ENCODE measurements at regions not wholly inside any gene's neighbourhood (a gene's known extent, or its start where the extent isn't known, plus 50 kb on each side); places are given as distances from the start of the nearest gene placed in this dataset.
"Not testable (repeated sequence)": the region's sequence is repeated elsewhere in the genome, so short reads cannot be mapped to it uniquely, and the experiment has no call there.

DNA sequence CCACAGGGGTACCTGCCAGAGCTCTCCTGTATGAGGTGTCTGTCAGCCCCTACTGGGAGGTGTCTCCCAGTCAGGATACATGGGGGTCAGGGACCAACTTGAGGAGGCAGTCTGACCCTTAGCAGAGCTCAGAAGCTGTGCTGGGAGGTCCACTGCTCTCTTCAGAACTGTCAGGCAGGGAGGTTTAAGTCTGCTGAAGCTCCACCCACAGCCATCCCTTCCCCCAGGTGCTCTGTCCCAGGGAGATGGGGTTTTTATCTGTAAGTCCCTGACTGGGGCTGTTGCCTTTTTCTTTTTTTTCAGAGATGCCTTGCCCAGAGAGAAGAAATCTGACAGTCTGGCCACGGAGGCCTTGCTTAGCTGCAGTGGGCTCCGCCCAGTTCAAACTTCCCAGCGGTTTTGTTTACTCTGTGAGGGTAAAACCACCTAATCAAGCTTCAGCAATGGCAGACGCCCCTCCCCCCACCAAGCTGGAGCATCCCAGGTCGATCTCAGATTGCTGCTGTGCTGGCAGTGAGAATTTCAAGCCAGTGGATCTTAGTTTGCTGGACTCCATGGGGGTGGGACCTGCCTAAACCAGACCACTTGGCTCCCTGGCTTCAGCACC, 118.5 kb upstream of the RADX start:
- not testable (repeated sequence) for DNase-seq; H3K27ac Mint-ChIP-seq; ATAC-seq (replicated peaks); H3K4me1 Mint-ChIP-seq; H3K4me3 Mint-ChIP-seq; H3K36me3 Mint-ChIP-seq; H3K9me3 Mint-ChIP-seq
- H3K27me3 Mint-ChIP-seq, result peaks cover 19 to 22% of the 10 kb centered on the region in 2 donors

DNA sequence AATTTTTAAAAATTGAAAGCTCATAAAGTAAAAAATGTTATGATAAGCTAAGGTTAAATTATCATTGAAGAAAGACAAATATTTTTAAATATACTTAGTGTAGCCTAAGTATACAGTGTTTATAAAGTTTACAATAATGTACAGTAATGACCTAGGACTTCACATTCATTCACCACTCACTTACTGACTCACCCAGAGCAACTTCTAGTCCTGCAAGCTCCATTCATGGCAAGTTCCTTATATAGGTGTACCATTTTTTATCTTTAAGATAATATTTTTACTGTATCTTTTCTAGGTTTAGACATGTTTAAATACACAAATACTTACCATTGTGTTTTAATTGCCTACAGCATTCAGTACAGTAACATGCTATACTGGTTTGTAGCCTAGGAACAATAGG, 112.3 kb upstream of the RADX start:
- ATAC-seq (replicated peaks) (no peak), DNase-seq (no peak)
- peaks cover 0 to 3% of the 10 kb centered on the region in 2 donors for H3K27me3 Mint-ChIP-seq
- no peak overlapping the region for H3K4me3 Mint-ChIP-seq
- no peaks in the 10 kb centered on the region for H3K4me1 Mint-ChIP-seq
- H3K36me3 Mint-ChIP-seq, result no peaks in the 10 kb centered on the region
- H3K9me3 Mint-ChIP-seq, result no peaks in the 10 kb centered on the region
- no peak overlapping the region for H3K27ac Mint-ChIP-seq

DNA sequence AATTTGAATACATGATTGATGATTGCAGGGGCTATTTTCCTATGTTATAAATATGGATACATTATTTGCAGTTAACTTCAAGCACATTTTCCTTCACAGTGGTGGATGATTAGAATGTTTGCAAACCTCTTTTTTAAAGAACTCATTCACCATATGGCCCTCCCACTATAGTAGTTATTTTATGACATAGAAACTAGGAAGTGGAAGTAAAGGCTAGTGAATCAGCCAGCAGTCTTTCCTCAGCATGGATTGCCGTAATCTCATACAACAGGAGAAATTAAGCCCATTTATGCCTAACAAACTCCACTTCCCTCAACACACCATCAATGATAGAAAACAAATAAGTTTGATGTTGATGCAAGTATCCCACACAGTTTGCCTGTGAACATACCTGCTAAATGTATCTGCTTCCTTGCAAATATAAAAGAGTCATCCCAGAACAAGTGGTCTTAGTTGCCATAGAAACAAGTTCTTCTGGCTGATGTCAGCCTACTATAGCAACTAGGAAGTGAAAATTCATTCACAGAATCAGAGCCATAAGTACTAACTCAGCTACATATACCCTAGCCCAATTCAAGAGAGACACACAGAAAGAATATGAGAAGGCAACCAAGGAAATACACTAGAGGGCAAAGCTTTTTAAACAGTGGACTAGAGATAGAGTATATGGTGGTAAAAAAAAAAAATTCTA, 100.9 kb upstream of the RADX start:
- H3K27me3 Mint-ChIP-seq, result peaks cover 0 to 3% of the 10 kb centered on the region in 2 donors

More for the DNA sequence above, 100.9 kb upstream of the RADX start:
- ATAC-seq (replicated peaks) (peak in 1 of 2 donors; percentile 46), DNase-seq (no peak)
- H3K9me3 Mint-ChIP-seq, result no peaks in the 10 kb centered on the region
- no peak overlapping the region for H3K4me3 Mint-ChIP-seq
- H3K4me1 Mint-ChIP-seq, result no peaks in the 10 kb centered on the region
- no peaks in the 10 kb centered on the region for H3K36me3 Mint-ChIP-seq
- H3K27ac Mint-ChIP-seq, result no peak overlapping the region

Data from stimulated activated naive B cell treated with anti-CD40 and anti-IgM and Interleukin-4, amounts not matched to agents 10 μg/mL and 1 μg/mL and 100 μg/mL, for 72 hours (primary cell).